ENCODE measurements at regions not wholly inside any gene's neighbourhood (a gene's known extent, or its start where the extent isn't known, plus 50 kb on each side); places are given as distances from the start of the nearest gene placed in this dataset.

GRCh38 chr15:89017370-89018066 lies 70.7 kb upstream of the ABHD2 start:
- Histone ChIP-seq H3K4me1 (ENCODE audit: control insufficient read depth, low read length) (peaks cover 9% of the 10 kb centered on the region), H3K27me3 (ENCODE audit: control insufficient read depth, low read length) (peaks cover 25% of the 10 kb centered on the region), H3K4me2 (ENCODE audit: low read length) (peak overlapping the region; percentile 62), H3K4me3 (ENCODE audit: low read length) (peak overlapping the region; percentile 55), H3K27ac (ENCODE audit: low read depth, low read length) (no peak overlapping the region), H4K20me1 (ENCODE audit: control insufficient read depth, insufficient read depth, low read depth, low read length) (no peaks in the 10 kb centered on the region), H3K9me3 (ENCODE audit: control insufficient read depth, insufficient read depth, low read length) (no peaks in the 10 kb centered on the region), H3K9me2 (replicated peaks; ENCODE audit: control insufficient read depth, low read length) (no peaks in the 10 kb centered on the region), H3K36me3 (ENCODE audit: control insufficient read depth, low read length) (no peaks in the 10 kb centered on the region), H3K79me2 (ENCODE audit: control insufficient read depth, low read length) (no peaks in the 10 kb centered on the region), H3F3A (ENCODE audit: control insufficient read depth, insufficient read depth) (no peaks in the 10 kb centered on the region)
- TF ChIP-seq CTCF (IDR thresholded peaks at IDR 0.05; ENCODE audit: low read depth, low read length, poor library complexity, severe bottlenecking) (peak; percentile 93), EZH2phosphoT487 (IDR thresholded peaks at IDR 0.05; ENCODE audit: borderline replicate concordance, low read length) (no peak; the same call in 1 of the 2 replicates)

GRCh38 chr15:89018207-89018606 lies 70.0 kb upstream of the ABHD2 start:
- no peaks in the 10 kb centered on the region for H3K9me3 ChIP-seq (ENCODE audit: control insufficient read depth, insufficient read depth, low read length)
- no peaks in the 10 kb centered on the region for H3K36me3 ChIP-seq (ENCODE audit: control insufficient read depth, low read length)
- no peaks in the 10 kb centered on the region for H3F3A ChIP-seq (ENCODE audit: control insufficient read depth, insufficient read depth)
- no peaks in the 10 kb centered on the region for H4K20me1 ChIP-seq (ENCODE audit: control insufficient read depth, insufficient read depth, low read depth, low read length)
- peaks cover 9% of the 10 kb centered on the region for H3K4me1 ChIP-seq (ENCODE audit: control insufficient read depth, low read length)
- TF ChIP-seq CTCF (IDR thresholded peaks at IDR 0.05; ENCODE audit: low read depth, low read length, poor library complexity, severe bottlenecking) = no peak
- TF ChIP-seq EZH2phosphoT487 (IDR thresholded peaks at IDR 0.05; ENCODE audit: borderline replicate concordance, low read length) = no peak
- no peak overlapping the region for H3K4me2 ChIP-seq (ENCODE audit: low read length)
- peaks cover 25% of the 10 kb centered on the region for H3K27me3 ChIP-seq (ENCODE audit: control insufficient read depth, low read length)
- H3K27ac ChIP-seq (ENCODE audit: low read depth, low read length) = no peak overlapping the region
- H3K79me2 ChIP-seq (ENCODE audit: control insufficient read depth, low read length) = no peaks in the 10 kb centered on the region
- no peak overlapping the region for H3K4me3 ChIP-seq (ENCODE audit: low read length)
- no peaks in the 10 kb centered on the region for H3K9me2 ChIP-seq (replicated peaks; ENCODE audit: control insufficient read depth, low read length)

GRCh38 chr15:89019436-89019835 lies 68.8 kb upstream of the ABHD2 start:
- Histone ChIP-seq H4K20me1 (ENCODE audit: control insufficient read depth, insufficient read depth, low read depth, low read length) (no peaks in the 10 kb centered on the region), H3K9me3 (ENCODE audit: control insufficient read depth, insufficient read depth, low read length) (no peaks in the 10 kb centered on the region), H3K27me3 (ENCODE audit: control insufficient read depth, low read length) (peaks cover 25% of the 10 kb centered on the region), H3K36me3 (ENCODE audit: control insufficient read depth, low read length) (no peaks in the 10 kb centered on the region), H3K4me1 (ENCODE audit: control insufficient read depth, low read length) (peaks cover 9% of the 10 kb centered on the region), H3K27ac (ENCODE audit: low read depth, low read length) (no peak overlapping the region), H3K4me2 (ENCODE audit: low read length) (no peak overlapping the region), H3F3A (ENCODE audit: control insufficient read depth, insufficient read depth) (no peaks in the 10 kb centered on the region), H3K9me2 (replicated peaks; ENCODE audit: control insufficient read depth, low read length) (no peaks in the 10 kb centered on the region), H3K4me3 (ENCODE audit: low read length) (no peak overlapping the region), H3K79me2 (ENCODE audit: control insufficient read depth, low read length) (no peaks in the 10 kb centered on the region)
- TF ChIP-seq EZH2phosphoT487 (IDR thresholded peaks at IDR 0.05; ENCODE audit: borderline replicate concordance, low read length) (no peak), CTCF (IDR thresholded peaks at IDR 0.05; ENCODE audit: low read depth, low read length, poor library complexity, severe bottlenecking) (no peak)

Measured in DOHH2 (cell line).